IMR-90 (cell line): ENCODE measurements at regions not wholly inside any gene's neighbourhood (a gene's known extent, or its start where the extent isn't known, plus 50 kb on each side); places are given as distances from the start of the nearest gene placed in this dataset.

ENCODE experiments used
- ATAC-seq: fragments of 200-7000 bp; cut with Tn5 transposase; 2 replicates; pipeline ENCODE4 v1.9.1; 2020; ENCODE audit warnings: low read depth, mild to moderate bottlenecking, moderate library complexity
- BruUV-seq: library from RNA; stranded (reverse); fragments of 400-500 nt; replicated peaks from 2 replicates; lab custom pipeline; 2021; lab: Mats Ljungman, UMichigan
- CTCF ChIA-PET: fragments of 300-600 bp; formaldehyde crosslinking; extraction: SDS; loops from one replicate; lab custom pipeline; 2021; ENCODE audit warnings: antibody characterized with exemption; lab: Yijun Ruan, JAX
- POLR2A ChIA-PET: fragments of 300-600 bp; sonication (Branson Sonifier 250); formaldehyde crosslinking; loops from one replicate; lab custom pipeline; 2022; ENCODE audit warnings: antibody characterized with exemption; ENCODE audit not compliant: unreplicated experiment; lab: Charles Lee
- DNase-seq: peaks from one replicate; pipeline ENCODE4 v3.0.0; 2013
- H2AFZ ChIP-seq: replicated peaks from 2 replicates; pipeline ENCODE3; 2013; ENCODE audit warnings: low read length, mild to moderate bottlenecking; ENCODE audit not compliant: poor library complexity
- H2AK5ac ChIP-seq: 2 replicates; pipeline ENCODE4 v1.6.1; 2013; ENCODE audit warnings: low read depth, low read length, inconsistent platforms
- H2AK9ac ChIP-seq: replicated peaks from 2 replicates; pipeline ENCODE3; 2013; ENCODE audit warnings: mild to moderate bottlenecking, low read depth, low read length, moderate library complexity; ENCODE audit not compliant: poor library complexity
- H2BK120ac ChIP-seq: 2 replicates; pipeline ENCODE4 v1.6.1; 2013; ENCODE audit warnings: low read depth, low read length, inconsistent platforms
- H2BK15ac ChIP-seq: 3 replicates; pipeline ENCODE4 v1.6.1; 2013; ENCODE audit warnings: low read depth, low read length, inconsistent platforms
- H2BK20ac ChIP-seq: 2 replicates; pipeline ENCODE4 v1.6.1; 2013; ENCODE audit warnings: low read depth, mild to moderate bottlenecking, inconsistent platforms, low read length, moderate library complexity
- H2BK5ac ChIP-seq: 2 replicates; pipeline ENCODE4 v1.6.1; 2013; ENCODE audit warnings: mild to moderate bottlenecking, low read depth, low read length, inconsistent platforms; ENCODE audit not compliant: poor library complexity, severe bottlenecking
- H3K14ac ChIP-seq: replicated peaks from 2 replicates; pipeline ENCODE4 v1.6.1; 2013; ENCODE audit warnings: low read depth, low read length, inconsistent platforms
- H3K18ac ChIP-seq: 2 replicates; pipeline ENCODE4 v1.6.1; 2013; ENCODE audit warnings: low read depth, low read length, control low read depth
- H3K23ac ChIP-seq: 2 replicates; pipeline ENCODE4 v1.6.1; 2013; ENCODE audit warnings: low read depth, low read length, inconsistent platforms
- H3K27ac ChIP-seq: 2 replicates; pipeline ENCODE4 v1.5.1; 2013; ENCODE audit warnings: mild to moderate bottlenecking, control low read depth, low read length; ENCODE audit not compliant: insufficient read depth
- H3K27me3 ChIP-seq: 2 replicates; pipeline ENCODE4 v1.6.1; 2013; ENCODE audit warnings: low read length; ENCODE audit not compliant: control insufficient read depth, insufficient read depth
- H3K36me3 ChIP-seq: 2 replicates; pipeline ENCODE4 v1.6.1; 2013; ENCODE audit warnings: low read length, mixed read lengths; ENCODE audit not compliant: control insufficient read depth, insufficient read depth
- H3K4ac ChIP-seq: 2 replicates; pipeline ENCODE4 v1.6.1; 2013; ENCODE audit warnings: low read depth, low read length, inconsistent platforms
- H3K4me1 ChIP-seq: 2 replicates; pipeline ENCODE4 v1.6.1; 2013; ENCODE audit warnings: low read length, mixed read lengths; ENCODE audit not compliant: control insufficient read depth, insufficient read depth
- H3K4me2 ChIP-seq: 2 replicates; pipeline ENCODE4 v1.6.1; 2013; ENCODE audit warnings: low read depth, mild to moderate bottlenecking, control low read depth, low read length, moderate library complexity
- H3K4me3 ChIP-seq: 2 replicates; pipeline ENCODE4 v1.5.1; 2013; ENCODE audit warnings: low read depth, mild to moderate bottlenecking, control low read depth, low read length, moderate library complexity; ENCODE audit not compliant: insufficient read depth
- H3K56ac ChIP-seq: 2 replicates; pipeline ENCODE4 v1.6.1; 2013; ENCODE audit warnings: low read length, inconsistent platforms; ENCODE audit not compliant: insufficient read depth; ENCODE audit errors: extremely low read depth
- H3K79me1 ChIP-seq, 2 experiments: 2 replicates each; pipeline ENCODE4 v1.6.1; 2013; ENCODE audit warnings: low read length in 2 of 2, inconsistent platforms in 1 of 2, low read depth in 1 of 2
- H3K9ac ChIP-seq: 2 replicates; pipeline ENCODE4 v1.6.1; 2013; ENCODE audit warnings: low read depth, low read length, control low read depth
- H3K9me1 ChIP-seq: 2 replicates; pipeline ENCODE4 v1.6.1; 2013; ENCODE audit warnings: low read length, inconsistent platforms; ENCODE audit not compliant: insufficient read depth
- H3K9me3 ChIP-seq: 2 replicates; pipeline ENCODE4 v1.6.1; 2013; ENCODE audit warnings: low read length; ENCODE audit not compliant: control insufficient read depth, insufficient read depth
- H4K20me1 ChIP-seq: 2 replicates; pipeline ENCODE4 v1.6.1; 2013; ENCODE audit warnings: low read length, inconsistent platforms; ENCODE audit not compliant: insufficient read depth
- H4K5ac ChIP-seq: 2 replicates; pipeline ENCODE4 v1.6.1; 2013; ENCODE audit warnings: mild to moderate bottlenecking, low read depth, low read length, control low read depth
- H4K8ac ChIP-seq, 2 experiments: 2 replicates each; pipeline ENCODE4 v1.6.1; 2013; ENCODE audit warnings: low read depth in 2 of 2, low read length in 2 of 2, control low read depth in 1 of 2, inconsistent platforms in 1 of 2
- H4K91ac ChIP-seq: 2 replicates; pipeline ENCODE4 v1.6.1; 2013; ENCODE audit warnings: low read depth, low read length, inconsistent platforms; ENCODE audit not compliant: insufficient read depth
- POLR2A ChIP-seq: IDR thresholded peaks from 2 replicates; pipeline ENCODE4 v1.6.1; 2012; ENCODE audit warnings: mild to moderate bottlenecking, low read depth, low read length
- RCOR1 ChIP-seq: IDR thresholded peaks from 2 replicates; pipeline ENCODE4 v1.6.1; 2012; ENCODE audit warnings: mild to moderate bottlenecking, low read length, improper control_type of control experiment; ENCODE audit not compliant: insufficient replicate concordance
- WGBS, 2 experiments: methylation state at CpG; one replicate each; pipeline versions ENCODE4 v1.1.5 to v1.1.7; 2013; ENCODE audit warnings: missing lambda C conversion rate in 2 of 2; ENCODE audit not compliant: insufficient read length in 1 of 2; ENCODE audit errors: extremely low coverage in 2 of 2; 5-methylcytosine and 5-hydroxymethylcytosine counted together
- dilution Hi-C: fragments of 300-500 bp; cut with HindIII; formaldehyde crosslinking; loops from one replicate; pipeline ENCODE4 v1.14.3; 2018; ENCODE audit warnings: low sequenced_read_pairs; ENCODE audit not compliant: unreplicated experiment
- in situ Hi-C: fragments of 300-500 bp; cut with MboI; formaldehyde crosslinking; loops from 3 replicates; pipeline ENCODE4 v1.14.3; 2019; ENCODE audit warnings: low sequenced_read_pairs, inconsistent platforms, mixed read lengths
- intact Hi-C: fragments of 100-400 bp; cut with micrococcal nuclease; formaldehyde crosslinking; loops from 2 replicates; pipeline ENCODE4 v1.10.0; 2022

DNA sequence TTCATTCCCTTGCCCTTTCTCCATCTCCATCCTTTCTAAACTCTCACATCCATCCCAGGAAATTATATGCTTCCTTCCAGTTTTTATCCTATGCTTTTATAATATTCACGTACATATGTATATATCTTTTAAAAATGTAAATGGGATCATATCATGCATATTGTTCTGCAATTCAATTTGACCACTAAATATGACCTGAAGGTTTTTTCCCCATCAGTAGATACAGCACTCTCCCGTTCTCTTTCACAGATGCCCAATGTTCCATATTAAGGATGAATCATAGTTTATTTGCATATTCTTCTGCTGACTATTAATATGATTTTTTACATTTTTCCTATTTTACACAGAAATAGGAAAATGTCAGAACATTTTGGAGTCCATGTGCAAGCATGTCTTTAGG lies 213.3 kb upstream of the PARD3B start:
- Histone ChIP-seq H4K8ac (no peak overlapping the region), H3K9me3 (no peaks in the 10 kb centered on the region), H3K23ac (no peak overlapping the region), H3K4me2 (no peak overlapping the region), H3K36me3 (no peaks in the 10 kb centered on the region), H3K56ac (no peak overlapping the region), H3K27me3 (no peaks in the 10 kb centered on the region), H3K9ac (no peak overlapping the region), H3K4ac (no peak overlapping the region), H3K9me1 (0 out of 2 replicates have a peak, but pooled peaks cover 4% of the 10 kb centered on the region), H2AK5ac (no peak overlapping the region), H2AFZ (no peak overlapping the region), H4K20me1 (no peaks in the 10 kb centered on the region), H4K91ac (no peak overlapping the region), H2AK9ac (no peak overlapping the region), H2BK20ac (no peak overlapping the region), H2BK15ac (no peak overlapping the region), H3K27ac (no peak overlapping the region), H3K18ac (no peak overlapping the region), H3K14ac (no peak overlapping the region), H2BK120ac (no peak overlapping the region), H3K79me1 (no peaks in the 10 kb centered on the region), H3K4me1 (peaks cover 6% of the 10 kb centered on the region; the same call in 1 of the 2 replicates), H2BK5ac (no peak overlapping the region), H4K5ac (no peak overlapping the region), H3K4me3 (no peak overlapping the region)
- ChIA-PET CTCF (no interaction called here), POLR2A (no interaction called here)
- TF ChIP-seq POLR2A = no peak
- TF ChIP-seq RCOR1 = no peak
- dilution Hi-C loops = no loop called here
- no CpG with 5 or more reads among the region's 2 CpGs for WGBS, 2 experiments
- ATAC-seq (no peak), DNase-seq (no peak)
- intact Hi-C loops = no loop called here
- BruUV-seq = no TSS peak
- in situ Hi-C loops = loop anchor here (25.0 kb wide), 1 partner anchor 530 kb away; no protein-coding TSS in a partner anchor
